Stimulated activated CD4-positive, alpha-beta T cell treated with anti-CD3 and anti-CD28 coated beads, Interleukin-2, amount 100 ng/mL, for 48 hours (primary cell): ENCODE measurements at regions not wholly inside any gene's neighbourhood (a gene's known extent, or its start where the extent isn't known, plus 50 kb on each side); places are given as distances from the start of the nearest gene placed in this dataset.

Experiments used
- DNase-seq, 2 donors: peaks; one replicate each; pipeline ENCODE4 v3.0.0-alpha.2; 2020

DNA sequence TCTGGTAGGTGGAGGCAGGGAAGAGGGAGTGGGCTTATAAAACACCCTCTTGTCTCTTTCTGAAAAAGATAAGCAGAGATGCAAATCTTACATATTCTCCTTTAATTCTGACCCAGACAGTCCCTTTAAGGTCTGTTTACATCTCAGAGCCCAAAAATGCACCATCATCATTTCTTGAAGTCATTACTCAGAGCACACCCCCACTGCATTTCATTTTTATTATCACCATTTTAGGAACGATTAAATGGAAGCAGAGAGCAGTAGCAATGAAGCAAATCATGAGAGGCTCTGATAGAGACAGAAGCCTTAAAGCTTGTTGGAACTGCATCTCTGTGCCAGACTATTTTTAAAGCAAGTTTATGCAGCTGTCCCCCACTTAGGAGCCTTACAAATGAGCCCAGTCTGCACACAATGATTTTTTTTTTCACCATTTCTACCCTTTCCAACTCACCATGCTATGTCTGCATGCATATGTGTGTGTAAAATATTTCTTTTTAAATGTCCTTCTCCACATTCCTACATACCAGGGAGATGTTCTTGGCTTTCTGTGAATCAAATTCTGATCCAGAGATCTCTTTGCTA, 311.0 kb downstream of the GRIN2B start:
- DNase-seq: no peak

DNA sequence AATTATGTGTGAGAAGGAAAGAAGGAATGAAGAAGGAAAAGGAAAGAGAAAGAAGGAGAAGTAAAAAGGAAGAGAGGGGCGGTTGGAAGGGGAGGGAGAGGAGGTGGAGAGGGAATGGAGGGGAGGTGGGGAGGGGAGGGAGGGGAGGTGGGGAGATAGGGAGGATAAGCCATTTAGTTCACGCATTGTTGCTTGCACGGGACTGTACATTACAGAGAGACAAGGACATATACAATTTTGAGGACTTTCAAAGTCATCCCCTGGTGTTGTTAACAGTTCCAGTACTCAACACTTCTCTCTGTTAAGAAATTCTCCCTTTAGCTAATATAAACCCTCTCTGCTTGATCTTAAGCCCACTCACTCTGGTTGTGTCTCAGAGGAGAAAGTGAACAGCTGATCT, 312.5 kb downstream of the GRIN2B start:
- DNase-seq: no peak

DNA sequence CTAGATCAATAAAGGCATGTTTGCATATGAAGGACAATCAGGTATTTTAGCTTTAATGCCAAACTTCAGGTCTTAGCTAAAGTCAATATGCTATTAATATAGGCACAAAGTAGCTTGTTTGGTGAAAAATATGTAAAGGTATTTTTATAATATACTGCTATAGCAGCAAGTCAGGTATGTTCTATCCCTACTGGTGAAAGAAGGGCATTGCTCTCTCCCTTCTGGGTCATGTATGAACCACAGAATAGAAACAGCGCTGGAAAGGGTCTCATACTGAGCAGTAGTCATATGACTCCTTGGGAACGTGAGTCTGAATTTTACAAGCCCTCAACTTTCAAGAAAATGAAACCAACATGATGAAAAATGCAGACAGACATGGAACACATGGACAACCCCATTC, 314.6 kb downstream of the GRIN2B start:
- no peak for DNase-seq

DNA sequence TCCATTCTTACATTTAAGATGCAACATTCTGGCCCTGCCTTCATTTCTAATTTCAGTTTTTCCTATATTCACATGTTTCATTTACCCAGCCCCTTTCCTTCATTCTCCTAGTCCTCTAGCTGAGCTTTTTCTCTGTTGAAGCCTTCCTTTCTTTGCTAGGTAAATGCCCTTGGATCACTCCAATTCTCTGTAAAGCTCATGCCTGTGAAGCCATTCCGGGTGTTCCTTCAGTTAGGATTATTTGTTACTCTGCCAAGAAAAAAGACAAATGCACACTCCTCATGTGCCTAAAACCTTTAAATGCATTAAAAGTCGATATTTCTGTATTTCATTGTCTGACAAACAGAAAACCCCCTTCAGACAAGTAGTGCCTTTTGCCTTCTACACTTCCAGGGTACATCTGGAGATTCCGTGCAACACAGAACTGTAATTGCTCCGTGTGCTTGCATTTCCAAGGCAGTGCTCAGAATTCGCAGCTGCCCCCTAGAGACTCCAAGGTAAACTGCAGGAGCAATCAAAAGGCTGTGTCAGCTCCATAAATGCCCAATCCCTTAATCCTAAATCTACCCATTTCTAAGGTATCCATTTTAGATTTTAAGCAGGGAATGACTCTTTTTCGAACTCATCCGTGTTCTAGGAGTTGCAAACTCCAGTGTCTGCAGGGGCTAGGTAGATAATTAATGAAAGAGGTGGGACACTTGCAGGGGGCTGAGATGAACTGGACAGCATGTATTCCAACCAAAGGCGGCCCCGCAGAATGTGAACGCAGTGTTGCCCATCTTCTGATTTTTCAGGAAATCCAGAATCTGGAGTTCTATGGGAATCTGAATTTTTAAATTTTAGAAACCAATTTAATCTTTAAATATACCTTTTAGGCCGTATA, 320.2 kb downstream of the GRIN2B start:
- DNase-seq: peak; percentile 4 to 6

DNA sequence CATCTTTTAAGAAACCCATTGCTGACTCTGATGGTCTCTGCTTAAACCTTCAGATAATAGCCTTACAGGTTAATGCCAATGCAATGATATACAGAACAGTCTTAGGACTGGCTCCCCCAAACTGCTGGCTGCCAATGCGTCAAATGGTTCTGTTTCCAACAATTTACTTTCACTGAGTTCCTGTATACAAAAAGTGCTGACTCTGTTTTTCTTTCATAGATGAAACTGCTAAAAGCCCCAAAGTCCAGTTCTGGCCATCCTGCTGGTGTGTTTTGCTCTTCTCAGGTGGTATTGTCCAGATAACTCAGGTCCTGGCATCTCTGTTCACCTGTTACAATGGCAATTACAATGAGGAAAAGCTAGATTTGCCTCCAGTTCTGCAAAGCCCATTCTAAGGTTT, 326.9 kb downstream of the GRIN2B start:
- no peak for DNase-seq

DNA sequence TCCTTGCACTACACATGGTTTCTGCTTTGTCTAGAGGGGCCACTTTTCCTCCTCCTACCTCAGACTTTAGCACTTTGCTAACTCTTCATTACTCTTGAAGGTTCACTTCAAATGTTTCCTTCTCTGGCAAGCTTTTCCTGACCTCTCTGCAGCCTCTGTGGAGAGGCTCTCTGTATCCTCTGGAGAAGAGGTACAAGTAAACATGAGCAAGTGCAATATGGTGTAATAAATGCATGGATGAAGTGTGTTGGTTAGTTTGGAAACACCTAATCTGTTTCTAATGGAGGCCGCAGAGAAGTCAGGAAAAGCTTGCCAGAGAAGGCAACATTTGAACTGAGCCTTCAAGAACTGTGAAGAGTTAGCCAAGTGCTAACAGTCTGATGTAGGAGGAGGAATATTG, 329.3 kb downstream of the GRIN2B start:
- DNase-seq: no peak

DNA sequence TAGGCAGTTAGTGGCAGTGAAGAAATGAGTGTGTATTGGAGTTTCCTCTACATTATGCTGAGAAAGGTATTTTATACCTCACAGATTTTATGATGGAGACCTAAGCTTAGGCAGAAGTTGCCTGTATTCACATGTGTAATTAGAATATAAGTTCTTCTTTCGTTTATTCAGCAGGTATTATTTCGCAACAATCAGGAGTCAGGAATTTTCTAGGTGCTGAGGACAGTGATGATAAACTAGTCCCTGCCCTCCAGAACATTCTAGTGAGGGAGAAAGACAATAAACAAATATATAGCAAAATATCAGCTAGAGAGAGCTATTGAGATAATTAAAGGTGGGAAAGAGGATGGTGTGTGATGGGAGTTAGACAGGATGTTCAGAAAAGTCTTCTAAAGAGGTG, 345.7 kb downstream of the GRIN2B start:
- DNase-seq: no peak

DNA sequence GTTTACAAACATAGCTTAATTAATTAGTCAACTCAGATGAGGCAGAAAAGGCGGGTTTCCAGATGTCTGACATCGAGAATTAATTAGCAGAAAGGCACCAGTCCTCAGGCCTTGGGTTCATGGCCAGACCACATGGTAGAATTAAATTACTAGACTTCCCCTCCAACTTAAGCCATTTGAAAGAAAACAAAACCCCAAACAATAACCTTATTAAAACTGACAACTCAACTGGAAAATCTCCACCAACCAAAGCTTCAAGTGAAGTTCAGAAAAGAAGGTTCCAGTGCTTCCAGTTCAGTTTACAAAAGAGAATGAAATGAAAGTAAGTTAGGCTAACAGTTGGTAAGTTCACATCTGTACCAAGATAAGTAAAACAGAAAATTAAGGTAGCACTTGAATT, 349.5 kb downstream of the GRIN2B start:
- DNase-seq: no peak

DNA sequence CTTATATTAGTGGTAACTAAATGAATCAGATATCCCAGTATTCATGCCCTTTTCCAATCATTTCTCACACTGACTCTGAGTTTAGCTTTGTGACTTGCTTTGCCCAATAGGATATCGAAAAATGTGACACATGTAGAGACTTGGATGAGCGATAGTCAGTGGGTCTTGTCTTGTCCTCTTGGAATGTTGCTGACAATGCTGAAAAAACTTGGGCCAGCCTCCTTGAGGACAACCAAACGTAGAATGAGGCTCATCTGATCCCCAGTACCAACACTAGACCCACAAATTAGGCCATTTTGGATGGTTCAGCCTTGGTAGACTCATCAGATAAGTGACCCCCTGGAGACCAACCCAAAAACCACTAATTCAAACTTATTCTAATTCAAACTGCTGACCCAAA, 351.0 kb downstream of the GRIN2B start:
- no peak for DNase-seq

DNA sequence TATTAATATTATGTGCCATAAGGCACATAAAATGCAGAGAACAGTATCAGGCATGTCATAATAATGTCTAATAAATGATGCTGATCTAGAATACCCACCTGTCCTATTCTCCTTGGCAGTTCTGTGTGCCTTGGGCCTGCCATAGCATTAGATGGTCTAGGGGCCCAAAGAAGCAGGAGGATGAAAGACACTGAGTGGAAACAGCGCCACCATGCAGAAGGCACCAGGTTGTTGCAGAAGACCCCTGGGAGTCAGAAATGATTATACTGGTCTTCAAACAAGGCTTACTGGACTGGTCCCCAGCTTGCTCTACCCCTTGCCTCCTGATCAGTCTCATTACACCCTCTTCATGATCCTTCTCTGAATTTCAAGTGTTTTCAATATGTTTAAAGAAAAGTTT, 353.3 kb downstream of the GRIN2B start:
- no peak for DNase-seq

DNA sequence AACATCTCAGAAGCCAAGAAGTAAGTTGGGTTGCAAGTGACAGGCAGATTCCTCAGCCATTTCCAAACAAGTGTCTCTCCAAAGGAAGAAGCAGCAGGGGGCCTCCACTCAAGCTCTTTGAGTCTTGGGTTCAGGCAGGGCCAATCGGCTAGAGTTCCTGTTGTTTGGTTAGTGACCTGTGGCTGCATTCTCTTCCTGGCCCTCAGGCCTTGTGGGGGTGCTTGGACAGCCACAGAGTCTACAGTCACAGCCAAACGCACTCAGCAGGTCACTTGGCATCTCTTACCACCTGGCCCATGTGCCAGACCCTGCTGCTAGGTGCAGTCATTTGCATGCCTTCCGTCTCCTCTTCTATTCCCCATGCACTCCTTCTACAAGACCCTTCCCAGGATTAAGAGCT, 353.9 kb downstream of the GRIN2B start:
- DNase-seq: no peak

DNA sequence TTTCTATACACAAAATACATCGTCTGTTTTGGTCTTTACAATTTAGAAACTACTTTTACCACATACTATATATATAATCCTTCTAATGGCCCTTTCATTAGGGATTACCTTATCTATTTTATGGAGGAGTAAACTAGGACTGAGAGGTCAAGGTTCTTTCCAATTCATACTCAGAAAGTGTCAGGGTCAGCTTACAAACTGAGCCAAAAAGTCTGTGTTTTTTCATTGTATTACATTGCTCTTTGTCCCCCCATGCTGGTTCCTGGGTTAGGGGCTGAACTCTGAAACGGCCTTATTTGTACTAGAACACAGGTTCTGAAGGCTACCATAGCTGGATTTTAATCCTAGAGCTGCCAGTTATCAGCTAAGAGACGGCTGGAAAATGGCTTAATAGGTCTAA, 368.1 kb downstream of the GRIN2B start:
- no peak for DNase-seq

DNA sequence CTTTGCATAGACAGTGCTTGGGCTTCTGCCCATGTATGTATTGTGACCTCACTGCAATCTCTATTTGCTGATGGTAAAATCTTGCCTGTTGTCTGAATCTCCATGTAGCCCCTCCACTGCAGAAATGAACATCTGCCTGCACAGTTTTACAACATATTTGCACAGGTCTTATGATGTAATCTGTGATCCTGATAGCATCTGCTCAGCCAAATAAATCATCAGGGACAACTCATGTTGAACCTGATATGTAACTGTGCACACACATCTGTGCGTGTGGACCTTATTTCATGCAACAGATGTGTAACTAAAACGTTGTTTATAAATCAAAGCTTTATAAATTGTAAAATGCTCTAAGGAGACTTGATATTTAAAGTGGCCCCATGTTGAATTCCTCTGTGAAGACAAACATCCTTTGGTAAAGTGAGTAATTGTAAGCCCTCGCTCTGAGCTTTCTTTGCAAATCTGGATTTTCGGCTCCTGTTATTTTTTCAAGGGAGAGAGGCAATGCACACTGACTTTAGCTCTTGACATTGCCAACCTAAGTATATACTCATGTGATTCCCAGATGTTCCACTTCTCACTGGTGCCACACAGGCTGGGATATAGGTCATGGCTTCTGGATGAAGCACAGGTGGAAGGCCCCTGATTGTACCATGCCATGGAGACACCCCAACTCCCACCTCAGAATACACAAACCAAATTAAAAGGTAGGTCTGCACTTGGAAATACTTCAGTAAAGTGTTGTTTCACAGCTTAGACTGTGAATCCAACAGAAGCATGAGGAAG, 371.3 kb downstream of the GRIN2B start:
- no peak for DNase-seq

DNA sequence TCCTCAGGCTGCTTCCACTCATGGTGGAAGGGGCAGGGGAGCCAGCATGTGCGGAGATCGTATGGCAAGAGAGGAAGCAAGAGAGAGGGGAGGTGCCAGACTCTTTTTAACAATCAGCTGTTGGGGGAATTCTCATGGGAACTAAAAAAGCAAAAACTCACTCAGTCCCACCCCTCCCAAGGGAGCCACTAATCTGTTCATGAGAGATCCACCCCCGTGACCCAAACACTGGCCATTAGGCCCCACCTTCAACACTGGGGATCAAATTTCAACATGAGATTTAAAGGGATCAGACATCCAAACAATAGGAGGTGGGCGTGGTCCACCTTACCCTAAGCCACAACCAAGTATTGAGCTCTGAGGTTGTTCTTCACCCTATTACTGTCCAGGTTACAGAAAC, 375.1 kb downstream of the GRIN2B start:
- DNase-seq: no peak

DNA sequence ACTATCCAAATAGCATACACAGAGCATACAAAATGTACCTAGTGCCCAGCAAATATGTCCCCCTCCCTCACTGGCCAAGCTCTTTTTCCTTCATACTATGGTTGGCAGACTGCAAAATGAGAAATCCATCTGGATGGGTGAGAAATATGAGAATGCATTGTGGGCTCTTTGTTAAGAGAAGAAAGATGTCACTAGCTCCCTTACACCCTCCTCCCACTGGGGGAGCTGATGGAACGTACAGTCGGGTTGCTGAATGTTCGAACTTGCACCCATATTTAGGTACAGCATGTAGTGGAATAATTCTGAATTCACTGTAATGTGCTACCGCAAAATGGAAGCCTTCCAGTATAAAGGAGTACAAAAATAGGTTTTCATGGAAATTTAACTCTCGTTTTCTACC, 377.4 kb downstream of the GRIN2B start:
- DNase-seq: no peak

DNA sequence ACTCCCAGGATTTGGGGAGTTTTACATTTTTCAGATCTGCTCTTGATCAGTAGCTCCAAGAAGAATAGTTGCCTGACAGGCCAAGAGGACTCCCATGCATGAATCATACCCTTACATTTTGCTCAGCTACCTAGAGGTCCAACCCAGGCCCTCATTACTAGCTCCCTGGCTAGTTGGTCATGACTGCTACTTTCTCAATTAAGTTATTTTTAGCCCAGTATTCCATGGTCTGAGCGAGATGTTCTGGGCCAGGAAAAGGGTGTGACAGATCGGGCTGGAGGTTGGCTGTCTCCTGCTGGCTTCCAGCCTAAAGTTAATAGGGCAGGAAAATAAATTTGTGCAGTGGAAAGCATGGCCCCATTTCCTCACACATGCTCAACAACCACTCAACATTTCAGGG, 379.2 kb downstream of the GRIN2B start:
- DNase-seq: no peak

DNA sequence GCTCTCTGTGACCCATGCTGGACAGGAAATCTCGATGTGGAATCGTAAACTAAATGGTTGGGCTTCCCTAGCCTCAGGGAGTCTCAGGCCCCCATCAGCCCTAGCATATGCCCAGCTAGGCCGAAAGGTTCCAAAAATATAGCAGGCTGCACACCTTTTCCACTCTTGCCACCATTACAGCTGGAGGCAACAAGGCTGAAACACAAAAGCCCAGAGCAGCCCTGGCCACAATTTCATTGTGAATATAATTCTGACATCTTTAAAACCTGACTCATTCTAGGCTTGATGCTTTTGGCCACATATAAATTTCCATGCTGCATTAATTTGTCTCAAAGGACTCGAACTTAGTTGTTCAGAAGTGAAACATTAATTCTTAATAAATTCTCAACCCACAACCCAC, 382.2 kb downstream of the GRIN2B start:
- no peak for DNase-seq

DNA sequence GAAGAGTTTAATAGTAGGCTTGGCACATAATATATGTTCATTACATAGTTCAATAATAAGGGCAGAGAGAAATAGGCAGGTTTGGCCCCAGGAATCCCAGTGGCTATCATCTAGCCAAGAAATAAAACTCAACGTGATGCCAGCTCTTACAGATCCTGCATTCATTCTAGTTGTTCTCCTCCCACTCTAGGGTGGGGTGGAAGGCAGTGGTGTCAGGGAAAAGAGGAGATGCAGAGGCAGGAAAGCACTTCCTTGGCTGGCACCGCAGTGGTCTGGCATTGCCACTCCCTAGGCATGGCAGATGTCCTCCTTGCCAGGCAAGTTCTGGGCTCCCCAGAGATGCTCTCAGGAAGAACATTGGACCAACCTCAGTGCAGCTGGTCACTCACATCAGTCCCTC, 383.6 kb downstream of the GRIN2B start:
- DNase-seq: no peak

DNA sequence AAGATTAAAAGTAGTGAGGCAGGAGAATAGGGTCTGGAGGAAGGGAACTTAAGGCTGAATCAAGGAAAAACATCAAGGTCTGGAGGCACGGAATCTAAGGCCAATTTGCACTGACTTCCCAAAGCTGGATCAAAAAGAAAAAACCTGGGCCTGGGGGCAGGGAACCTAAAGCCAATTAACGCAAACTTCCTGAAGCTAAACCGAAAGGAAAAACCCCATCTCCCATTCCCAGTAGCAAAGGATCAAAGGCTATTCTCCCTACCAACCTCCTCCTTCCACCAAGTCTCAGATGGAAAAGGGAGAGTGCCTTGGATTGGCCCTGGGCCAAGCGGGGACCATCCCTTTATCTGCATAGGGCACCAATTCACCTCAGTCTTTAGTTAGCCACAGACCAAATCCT, 384.2 kb downstream of the GRIN2B start:
- DNase-seq: no peak

DNA sequence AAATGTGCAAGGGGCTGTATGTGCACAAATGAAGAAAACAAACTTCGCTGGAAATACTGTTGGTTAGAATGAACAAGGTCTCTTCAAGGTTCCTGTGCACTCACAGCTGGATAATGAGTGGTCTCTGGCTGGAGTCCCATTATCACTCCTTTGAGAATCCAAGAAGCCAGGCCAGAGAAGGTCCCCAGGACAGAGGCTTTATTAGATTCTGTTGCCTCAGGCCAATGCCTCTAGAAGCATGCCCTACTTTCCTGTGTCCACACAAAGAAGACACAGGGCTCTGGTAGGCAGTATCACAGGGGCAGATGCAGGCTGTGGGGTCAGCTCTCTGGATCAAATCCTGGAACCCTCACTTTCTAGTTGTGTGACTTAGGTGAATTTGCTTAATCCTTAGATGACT, 384.7 kb downstream of the GRIN2B start:
- no peak for DNase-seq

DNA sequence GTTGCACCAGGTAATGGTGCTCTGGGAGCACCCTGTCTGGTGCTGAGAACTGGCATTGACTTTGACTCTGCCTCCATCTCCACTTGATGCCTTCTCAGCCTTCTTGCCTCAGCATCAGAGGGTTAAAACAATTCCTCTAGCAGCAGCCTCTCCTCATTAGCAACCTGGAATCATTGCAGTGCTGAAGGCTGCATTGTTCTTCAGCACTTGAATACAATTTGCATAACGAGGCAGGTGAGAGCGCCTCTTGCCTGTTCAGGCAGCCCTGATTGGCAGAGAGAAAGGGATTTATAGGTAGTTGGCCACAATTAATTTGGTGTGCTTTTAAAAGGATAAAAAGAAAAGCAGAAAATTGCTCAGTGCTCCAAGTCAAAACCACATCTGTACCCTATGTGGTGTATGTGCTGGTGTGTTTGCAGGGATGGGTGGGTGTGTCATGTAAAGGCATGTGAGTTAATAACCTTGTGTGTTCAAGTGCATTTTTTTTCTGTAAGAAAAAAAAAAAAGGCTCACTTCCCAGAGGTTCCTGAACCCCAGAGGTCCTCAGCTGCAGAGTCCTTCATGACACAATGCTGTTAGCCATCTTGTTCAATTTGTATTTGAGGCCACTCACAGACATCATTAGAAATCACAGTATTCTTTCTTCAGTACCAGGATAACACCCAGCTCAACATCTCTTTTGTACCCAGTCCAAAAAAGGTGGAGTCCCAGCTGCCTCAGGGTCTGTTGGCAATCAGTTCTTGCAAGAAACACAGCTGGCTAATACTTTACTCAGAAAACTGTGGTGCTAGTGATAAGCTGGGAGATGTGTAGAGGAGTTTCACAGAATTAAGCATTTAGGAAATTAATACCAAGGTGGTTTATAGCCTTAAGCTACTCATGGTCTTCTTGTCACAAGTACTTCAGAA, 385.6 kb downstream of the GRIN2B start:
- no peak for DNase-seq

DNA sequence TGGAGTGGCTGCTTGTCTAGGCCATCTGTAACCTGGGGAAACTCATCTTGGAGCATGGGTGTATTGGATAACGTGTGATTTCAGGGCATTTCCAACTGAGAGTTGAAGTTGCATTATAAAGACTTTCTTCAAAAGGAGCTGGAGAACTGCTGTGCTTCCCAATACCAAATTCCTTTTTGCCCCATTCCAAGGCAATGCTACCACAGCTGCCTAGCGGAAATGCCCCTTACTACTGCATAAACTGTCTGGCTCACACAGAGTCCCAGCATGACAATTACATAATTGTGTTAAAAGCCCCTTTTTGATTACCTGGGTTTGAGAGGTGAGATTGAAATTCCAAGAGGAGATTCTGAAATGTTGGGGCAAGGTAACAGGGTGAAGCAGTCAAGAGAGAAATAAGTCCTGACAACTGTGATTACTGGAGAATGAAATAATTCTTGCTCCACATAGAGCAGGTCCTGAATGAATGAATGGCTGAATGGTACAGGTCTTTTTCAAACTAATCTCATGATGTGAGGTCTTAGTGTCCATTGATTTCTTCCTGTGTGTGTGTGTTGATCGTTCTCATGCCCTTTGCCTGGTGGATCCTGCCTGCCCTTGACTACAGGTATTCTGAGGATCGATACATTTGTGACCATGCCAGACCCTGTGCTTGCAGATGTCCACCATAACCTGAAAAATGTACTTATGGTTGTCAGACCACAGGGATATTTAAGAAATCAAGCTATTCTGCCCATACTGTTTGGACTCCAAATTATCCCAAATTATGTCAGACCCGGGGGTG, 386.5 kb downstream of the GRIN2B start:
- DNase-seq: no peak
